ENCODE measurements at regions not wholly inside any gene's neighbourhood (a gene's known extent, or its start where the extent isn't known, plus 50 kb on each side); places are given as distances from the start of the nearest gene placed in this dataset.
"Not testable (repeated sequence)": the region's sequence is repeated elsewhere in the genome, so short reads cannot be mapped to it uniquely, and the experiment has no call there.

GRCh38 chr3:99586701-99587100, 51.7 kb upstream of the COL8A1 start:
- no peak for DNase-seq

GRCh38 chr3:99579965-99580364, 58.4 kb upstream of the COL8A1 start:
- no peak for DNase-seq

- no peak for DNase-seq
Measured at GRCh38 chr3:99579246-99579645, 59.1 kb upstream of the COL8A1 start.

- no peak for DNase-seq
Measured at GRCh38 chr3:99578339-99578970, 59.9 kb upstream of the COL8A1 start.

GRCh38 chr3:99576904-99577559, 61.4 kb upstream of the COL8A1 start:
- no peak for DNase-seq

GRCh38 chr3:99575683-99576082, 62.7 kb upstream of the COL8A1 start:
- no peak for DNase-seq

- no peak for DNase-seq
Measured at GRCh38 chr3:99570061-99570460, 68.3 kb upstream of the COL8A1 start.

- no peak for DNase-seq
Measured at GRCh38 chr3:99568663-99569335, 69.6 kb upstream of the COL8A1 start.

- DNase-seq = no peak
Measured at GRCh38 chr3:99565331-99565730, 73.1 kb upstream of the COL8A1 start.

- DNase-seq = no peak
Measured at GRCh38 chr3:99562990-99563607, 75.3 kb upstream of the COL8A1 start.

GRCh38 chr3:99562138-99562537, 76.3 kb upstream of the COL8A1 start:
- no peak for DNase-seq

- DNase-seq = no peak
Measured at GRCh38 chr3:99561056-99561455, 77.3 kb upstream of the COL8A1 start.

- no peak for DNase-seq
Measured at GRCh38 chr3:99559196-99559595, 79.2 kb upstream of the COL8A1 start.

GRCh38 chr3:99555885-99556284, 82.5 kb upstream of the COL8A1 start:
- not testable (repeated sequence) for DNase-seq

- no peak for DNase-seq
Measured at GRCh38 chr3:99551520-99551919, 86.9 kb upstream of the COL8A1 start.

- no peak for DNase-seq
Measured at GRCh38 chr3:99549957-99550603, 88.3 kb upstream of the COL8A1 start.

GRCh38 chr3:99549220-99549619, 89.2 kb upstream of the COL8A1 start:
- no peak for DNase-seq

- DNase-seq = no peak
Measured at GRCh38 chr3:99548674-99549073, 89.7 kb upstream of the COL8A1 start.

GRCh38 chr3:99545941-99546580, 92.3 kb upstream of the COL8A1 start:
- no peak for DNase-seq

- no peak for DNase-seq
Measured at GRCh38 chr3:99544786-99545281, 93.6 kb upstream of the COL8A1 start.

GRCh38 chr3:99543796-99544195, 94.6 kb upstream of the COL8A1 start:
- no peak for DNase-seq

GRCh38 chr3:99542767-99543518, 95.5 kb upstream of the COL8A1 start:
- no peak for DNase-seq
